Natural killer cell (primary cell): ENCODE measurements at regions not wholly inside any gene's neighbourhood (a gene's known extent, or its start where the extent isn't known, plus 50 kb on each side); places are given as distances from the start of the nearest gene placed in this dataset.
"Not testable (repeated sequence)": the region's sequence is repeated elsewhere in the genome, so short reads cannot be mapped to it uniquely, and the experiment has no call there.

Source experiments
- ATAC-seq, 3 donors: fragments of 150-1000 bp in 2 of 3; fragments of 200-7000 bp in 1 of 3; cut with Tn5 transposase; 1 replicate in 1 of 3; 2 replicates in 2 of 3; pipeline ENCODE4 v1.10.0; 2021; ENCODE audit warnings: mild to moderate bottlenecking in 2 of 3, moderate library complexity in 2 of 3
- DNase-seq, 2 donors: peaks; one replicate each; pipeline versions ENCODE4 v3.0.0 to v3.0.0-alpha.2; 2013 to 2021; ENCODE audit warnings: mixed read lengths in 1 of 2
- H3K27ac ChIP-seq: one replicate; pipeline ENCODE4 v1.5.1; 2013; ENCODE audit warnings: mild to moderate bottlenecking, low read length
- H3K27me3 ChIP-seq: one replicate; pipeline ENCODE4 v1.6.1; 2013; ENCODE audit warnings: low read length; ENCODE audit not compliant: control insufficient read depth, insufficient read depth
- H3K36me3 ChIP-seq: one replicate; pipeline ENCODE4 v1.6.1; 2013; ENCODE audit warnings: low read length; ENCODE audit not compliant: control insufficient read depth, insufficient read depth
- H3K4me1 ChIP-seq: one replicate; pipeline ENCODE4 v1.6.1; 2013; ENCODE audit warnings: low read length; ENCODE audit not compliant: control insufficient read depth, insufficient read depth
- H3K4me3 ChIP-seq: one replicate; pipeline ENCODE4 v1.5.1; 2013; ENCODE audit warnings: low read length
- H3K9me3 ChIP-seq: one replicate; pipeline ENCODE4 v1.6.1; 2013; ENCODE audit warnings: low read length; ENCODE audit not compliant: control insufficient read depth, insufficient read depth
- H3K27ac Mint-ChIP-seq, 2 donors: one replicate each; pipeline ENCODE4 v1.8.0; 2022; ENCODE audit warnings: mild to moderate bottlenecking in 2 of 2, mixed read lengths in 2 of 2, moderate library complexity in 1 of 2
- H3K27me3 Mint-ChIP-seq, 2 donors: one replicate each; pipeline ENCODE4 v1.8.0; 2022; ENCODE audit warnings: low read depth in 2 of 2, mixed read lengths in 2 of 2
- H3K36me3 Mint-ChIP-seq: one replicate; pipeline ENCODE4 v1.8.0; 2022; ENCODE audit warnings: mixed read lengths
- H3K4me1 Mint-ChIP-seq, 2 donors: one replicate each; pipeline ENCODE4 v1.8.0; 2022; ENCODE audit warnings: mixed read lengths in 2 of 2
- H3K4me3 Mint-ChIP-seq: one replicate; pipeline ENCODE4 v1.8.0; 2022; ENCODE audit warnings: mild to moderate bottlenecking, moderate library complexity, mixed read lengths
- H3K9me3 Mint-ChIP-seq, 2 donors: one replicate each; pipeline ENCODE4 v1.8.0; 2022; ENCODE audit warnings: mixed read lengths in 2 of 2
- CTCF ChIP-seq: fragments of 200-600 bp; IDR thresholded peaks from one replicate; pipeline ENCODE4 v1.8.0; 2022; ENCODE audit warnings: antibody characterized with exemption
- WGBS: methylation state at CpG from one replicate; pipeline ENCODE4 v1.1.7; 2013; ENCODE audit warnings: missing lambda C conversion rate; ENCODE audit not compliant: insufficient coverage; 5-methylcytosine and 5-hydroxymethylcytosine counted together
- intact Hi-C: fragments of 100-400 bp; cut with micrococcal nuclease; formaldehyde crosslinking; loops from one replicate; pipeline ENCODE4 v1.14.2; 2022

- no peaks in the 10 kb centered on the region for H3K36me3 Mint-ChIP-seq
- Histone ChIP-seq H3K4me3 (no peak overlapping the region), H3K36me3 (no peaks in the 10 kb centered on the region), H3K9me3 (no peaks in the 10 kb centered on the region), H3K27me3 (no peaks in the 10 kb centered on the region), H3K27ac (no peak overlapping the region), H3K4me1 (no peaks in the 10 kb centered on the region)
- 20% methylated on average over 4 of the region's 4 CpGs for WGBS
- TF ChIP-seq CTCF, result no peak
- DNase-seq (no peak), ATAC-seq (no peak)
- no peak overlapping the region for H3K4me3 Mint-ChIP-seq
- intact Hi-C loops, result no loop called here
- no peak overlapping the region for H3K27ac Mint-ChIP-seq
- H3K9me3 Mint-ChIP-seq, result peaks cover 13 to 17% of the 10 kb centered on the region in 2 donors
- no peaks in the 10 kb centered on the region for H3K27me3 Mint-ChIP-seq
- H3K4me1 Mint-ChIP-seq, result no peaks in the 10 kb centered on the region
These were observed 777.9 kb downstream of the FSCB start for GRCh38 chr14:43729143-43729542.

GRCh38 chr14:43706900-43707299, 800.2 kb downstream of the FSCB start:
- Mint-ChIP-seq H3K4me3 (no peak overlapping the region), H3K27me3 (no peaks in the 10 kb centered on the region), H3K27ac (no peak overlapping the region), H3K36me3 (no peaks in the 10 kb centered on the region), H3K4me1 (no peaks in the 10 kb centered on the region), H3K9me3 (peaks cover 9 to 14% of the 10 kb centered on the region in 2 donors)
- DNase-seq (no peak), ATAC-seq (no peak)
- H3K36me3 ChIP-seq, result no peaks in the 10 kb centered on the region
- H3K4me1 ChIP-seq, result no peaks in the 10 kb centered on the region
- no peak for TF ChIP-seq CTCF
- no peaks in the 10 kb centered on the region for H3K9me3 ChIP-seq
- no peaks in the 10 kb centered on the region for H3K27me3 ChIP-seq
- H3K27ac ChIP-seq, result no peak overlapping the region
- H3K4me3 ChIP-seq, result no peak overlapping the region
- intact Hi-C loops, result no loop called here

- H3K4me1 ChIP-seq, H3K27ac Mint-ChIP-seq, DNase-seq, H3K9me3 ChIP-seq, H3K27me3 Mint-ChIP-seq, intact Hi-C loops, H3K36me3 ChIP-seq, H3K27ac ChIP-seq, H3K4me3 ChIP-seq, ATAC-seq, H3K27me3 ChIP-seq, H3K4me1 Mint-ChIP-seq, H3K4me3 Mint-ChIP-seq: not testable (repeated sequence)
- Mint-ChIP-seq H3K36me3 (peaks cover 14% of the 10 kb centered on the region), H3K9me3 (peaks cover 4 to 20% of the 10 kb centered on the region in 2 donors)
- WGBS, result 92% methylated on average over 16 of the region's 20 CpGs
These were observed 808.4 kb downstream of the FSCB start for GRCh38 chr14:43698561-43699284.

- ATAC-seq, result no peak
- WGBS, result no CpG with 5 or more reads among the region's 1 CpG
- H3K4me1 Mint-ChIP-seq, result no peaks in the 10 kb centered on the region
- no peaks in the 10 kb centered on the region for H3K36me3 ChIP-seq
- no peaks in the 10 kb centered on the region for H3K27me3 ChIP-seq
- DNase-seq, result no peak
- no peaks in the 10 kb centered on the region for H3K27me3 Mint-ChIP-seq
- intact Hi-C loops, result no loop called here
- H3K4me3 ChIP-seq, result no peak overlapping the region
- no peaks in the 10 kb centered on the region for H3K9me3 ChIP-seq
- H3K36me3 Mint-ChIP-seq, result peaks cover 14% of the 10 kb centered on the region
- H3K9me3 Mint-ChIP-seq, result peaks cover 6 to 22% of the 10 kb centered on the region in 2 donors
- no peak overlapping the region for H3K27ac Mint-ChIP-seq
- no peak overlapping the region for H3K4me3 Mint-ChIP-seq
- no peaks in the 10 kb centered on the region for H3K4me1 ChIP-seq
- no peak overlapping the region for H3K27ac ChIP-seq
- no peak for TF ChIP-seq CTCF
These were observed 810.1 kb downstream of the FSCB start for GRCh38 chr14:43697003-43697402.
